GM13977 (cell line): ENCODE measurements at regions not wholly inside any gene's neighbourhood (a gene's known extent, or its start where the extent isn't known, plus 50 kb on each side); places are given as distances from the start of the nearest gene placed in this dataset.

ENCODE experiments used
- DNase-seq: peaks from one replicate; pipeline ENCODE4 v3.0.0; 2012; ENCODE audit warnings: low spot score
- CTCF ChIP-seq: IDR thresholded peaks from 2 replicates; pipeline ENCODE4 v1.5.1; 2012; ENCODE audit warnings: mild to moderate bottlenecking, control low read depth; ENCODE audit not compliant: insufficient read depth; ENCODE audit errors: extremely low read depth, missing control alignments
- in situ Hi-C: fragments of 300-500 bp; cut with MboI; formaldehyde crosslinking; loops from one replicate; pipeline ENCODE4 v1.12.0; 2022; ENCODE audit warnings: low sequenced_read_pairs, low pct_unique_long_range_greater_than_20kb, mixed read lengths, inconsistent platforms; ENCODE audit not compliant: unreplicated experiment

DNA sequence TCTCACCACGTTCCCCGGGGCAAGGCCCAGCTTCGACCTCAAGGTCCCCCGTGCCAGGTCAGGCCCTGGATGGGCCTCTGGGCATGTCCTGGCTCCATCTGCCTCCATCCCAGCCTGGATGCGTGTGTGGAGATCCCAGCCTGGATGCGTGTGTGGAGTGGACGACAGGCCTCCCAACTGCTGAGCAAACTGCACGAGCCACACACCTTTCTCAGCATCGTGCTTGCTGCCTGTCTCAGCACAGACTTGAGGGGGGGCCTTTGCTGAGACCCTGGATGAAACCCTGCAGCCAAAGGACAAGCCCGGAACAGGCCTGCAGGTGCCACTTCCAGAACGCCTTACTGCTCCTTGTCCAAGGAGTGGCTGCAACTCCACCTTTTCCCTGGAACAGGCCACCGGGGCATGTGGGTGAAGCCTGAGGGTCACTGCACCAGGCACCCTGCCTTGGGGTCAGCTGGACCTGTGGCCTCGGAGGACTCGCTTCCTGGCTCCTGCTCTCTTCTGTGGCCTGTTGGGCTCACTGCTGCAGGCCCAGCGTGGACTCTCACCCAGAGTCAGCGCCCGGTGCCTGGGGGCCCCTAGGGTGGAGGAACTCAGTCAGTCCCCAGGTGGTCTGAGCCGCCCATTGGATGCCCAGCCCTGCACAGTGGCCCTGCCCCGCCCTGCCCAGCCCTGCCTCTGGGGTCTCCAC, 176.0 kb downstream of the KIF26A start:
- DNase-seq, result no peak
- in situ Hi-C loops, result no loop called here
- TF ChIP-seq CTCF, result no peak

- in situ Hi-C loops, result no loop called here
- TF ChIP-seq CTCF, result no peak
- no peak for DNase-seq
Observed at GRCh38 chr14:104315169-104315568, 176.8 kb downstream of the KIF26A start.

GRCh38 chr14:104315625-104316024, 177.2 kb downstream of the KIF26A start:
- no peak for DNase-seq
- in situ Hi-C loops, result no loop called here
- TF ChIP-seq CTCF, result no peak

- DNase-seq, result no peak
- no peak for TF ChIP-seq CTCF
- in situ Hi-C loops, result no loop called here
Observed at GRCh38 chr14:104316121-104316722, 177.8 kb downstream of the KIF26A start.

GRCh38 chr14:104316723-104317491, 178.5 kb downstream of the KIF26A start:
- in situ Hi-C loops, result no loop called here
- DNase-seq, result no peak
- no peak for TF ChIP-seq CTCF

- no peak for DNase-seq
- in situ Hi-C loops, result no loop called here
- no peak for TF ChIP-seq CTCF
Observed at GRCh38 chr14:104317492-104317805, 179.1 kb downstream of the KIF26A start.
